GM12873 (cell line): ENCODE measurements at regions not wholly inside any gene's neighbourhood (a gene's known extent, or its start where the extent isn't known, plus 50 kb on each side); places are given as distances from the start of the nearest gene placed in this dataset.

Experiments
- CTCF ChIP-seq: IDR thresholded peaks from 2 replicates; pipeline ENCODE4 v1.5.1; 2012; ENCODE audit warnings: low read depth, mild to moderate bottlenecking, moderate library complexity, low read length, control low read depth; ENCODE audit not compliant: insufficient read depth; ENCODE audit errors: missing control alignments

- TF ChIP-seq CTCF, result no peak
Observed at GRCh38 chr16:51938861-51939260, 608.1 kb downstream of the TOX3 start.

- TF ChIP-seq CTCF, result no peak
Observed at GRCh38 chr16:51937771-51938170, 609.2 kb downstream of the TOX3 start.

- TF ChIP-seq CTCF, result no peak
Observed at GRCh38 chr16:51936846-51937245, 610.1 kb downstream of the TOX3 start.

GRCh38 chr16:51932317-51932716 is 614.6 kb downstream of the TOX3 start:
- TF ChIP-seq CTCF, result no peak

- TF ChIP-seq CTCF, result no peak
Observed at GRCh38 chr16:51931653-51932052, 615.3 kb downstream of the TOX3 start.

GRCh38 chr16:51924744-51925143 is 622.2 kb downstream of the TOX3 start:
- no peak for TF ChIP-seq CTCF

GRCh38 chr16:51922476-51922875 is 624.5 kb downstream of the TOX3 start:
- TF ChIP-seq CTCF, result no peak
